SK-N-MC (cell line): ENCODE measurements at regions not wholly inside any gene's neighbourhood (a gene's known extent, or its start where the extent isn't known, plus 50 kb on each side); places are given as distances from the start of the nearest gene placed in this dataset.

Experiments
- EZH2 ChIP-seq: fragments of 200-600 bp; sonication (generic); IDR thresholded peaks from one replicate; pipeline ENCODE4 v1.6.1; 2017; ENCODE audit warnings: antibody characterized with exemption
- FOXP2 ChIP-seq: optimal IDR thresholded peaks from 2 replicates; pipeline ENCODE3; 2011; ENCODE audit warnings: mild to moderate bottlenecking, moderate library complexity; ENCODE audit not compliant: insufficient read depth; ENCODE audit errors: extremely low read length, control extremely low read depth
- POLR2AphosphoS5 ChIP-seq: IDR thresholded peaks from 2 replicates; pipeline ENCODE4 v1.6.1; 2012; ENCODE audit warnings: mild to moderate bottlenecking, low read depth, low read length, borderline replicate concordance

- TF ChIP-seq EZH2 (no peak), POLR2AphosphoS5 (no peak), FOXP2 (no peak)
These were observed 387.5 kb downstream of the FAM170A start for GRCh38 chr5:120016717-120017382.
